ENCODE measurements at regions not wholly inside any gene's neighbourhood (a gene's known extent, or its start where the extent isn't known, plus 50 kb on each side); places are given as distances from the start of the nearest gene placed in this dataset.
"Not testable (repeated sequence)": the region's sequence is repeated elsewhere in the genome, so short reads cannot be mapped to it uniquely, and the experiment has no call there.

- no peak for DNase-seq (ENCODE audit: low read depth)
These were observed 417.6 kb downstream of the AASDHPPT start for GRCh38 chr11:106495046-106495445.

- no peak for DNase-seq (ENCODE audit: low read depth)
These were observed 419.2 kb downstream of the AASDHPPT start for GRCh38 chr11:106496677-106497076.

GRCh38 chr11:106497321-106497720, 419.9 kb downstream of the AASDHPPT start:
- DNase-seq (ENCODE audit: low read depth) = no peak

GRCh38 chr11:106497822-106498221, 420.4 kb downstream of the AASDHPPT start:
- DNase-seq (ENCODE audit: low read depth) = no peak

- no peak for DNase-seq (ENCODE audit: low read depth)
These were observed 426.4 kb downstream of the AASDHPPT start for GRCh38 chr11:106503901-106504300.

- no peak for DNase-seq (ENCODE audit: low read depth)
These were observed 430.3 kb downstream of the AASDHPPT start for GRCh38 chr11:106507645-106508306.

GRCh38 chr11:106514706-106515105, 437.2 kb downstream of the AASDHPPT start:
- no peak for DNase-seq (ENCODE audit: low read depth)

- no peak for DNase-seq (ENCODE audit: low read depth)
These were observed 440.0 kb downstream of the AASDHPPT start for GRCh38 chr11:106517426-106517825.

- no peak for DNase-seq (ENCODE audit: low read depth)
These were observed 442.9 kb downstream of the AASDHPPT start for GRCh38 chr11:106520146-106520912.

GRCh38 chr11:106520920-106521319, 443.5 kb downstream of the AASDHPPT start:
- no peak for DNase-seq (ENCODE audit: low read depth)

- no peak for DNase-seq (ENCODE audit: low read depth)
These were observed 445.7 kb downstream of the AASDHPPT start for GRCh38 chr11:106523171-106523570.

GRCh38 chr11:106523921-106524320, 446.5 kb downstream of the AASDHPPT start:
- no peak for DNase-seq (ENCODE audit: low read depth)

GRCh38 chr11:106524436-106524835, 447.0 kb downstream of the AASDHPPT start:
- no peak for DNase-seq (ENCODE audit: low read depth)

GRCh38 chr11:106531648-106532047, 454.2 kb downstream of the AASDHPPT start:
- DNase-seq (ENCODE audit: low read depth) = not testable (repeated sequence)

- no peak for DNase-seq (ENCODE audit: low read depth)
These were observed 455.6 kb downstream of the AASDHPPT start for GRCh38 chr11:106533046-106533445.

GRCh38 chr11:106540001-106540400, 462.5 kb downstream of the AASDHPPT start:
- no peak for DNase-seq (ENCODE audit: low read depth)

GRCh38 chr11:106548406-106548805, 469.9 kb downstream of the GUCY1A2 start:
- DNase-seq (ENCODE audit: low read depth) = no peak

- no peak for DNase-seq (ENCODE audit: low read depth)
These were observed 466.3 kb downstream of the GUCY1A2 start for GRCh38 chr11:106551744-106552673.

GRCh38 chr11:106552694-106553203, 465.5 kb downstream of the GUCY1A2 start:
- DNase-seq (ENCODE audit: low read depth) = no peak

- DNase-seq (ENCODE audit: low read depth) = no peak
These were observed 465.0 kb downstream of the GUCY1A2 start for GRCh38 chr11:106553304-106553703.

- not testable (repeated sequence) for DNase-seq (ENCODE audit: low read depth)
These were observed 462.6 kb downstream of the GUCY1A2 start for GRCh38 chr11:106555566-106556250.

GRCh38 chr11:106565326-106565725, 452.9 kb downstream of the GUCY1A2 start:
- DNase-seq (ENCODE audit: low read depth) = no peak

Measured in fibroblast of the conjunctiva (primary cell).